Panc1 (cell line): ENCODE measurements at regions not wholly inside any gene's neighbourhood (a gene's known extent, or its start where the extent isn't known, plus 50 kb on each side); places are given as distances from the start of the nearest gene placed in this dataset.

ENCODE experiments used
- ATAC-seq: fragments of 200-7000 bp; cut with Tn5 transposase; 2 replicates; pipeline ENCODE4 v1.9.1; 2020; ENCODE audit warnings: mild to moderate bottlenecking, moderate library complexity
- BruUV-seq: library from RNA; stranded (reverse); fragments of 400-500 nt; replicated peaks from 2 replicates; lab custom pipeline; 2021; lab: Mats Ljungman, UMichigan
- CTCF ChIA-PET: fragments of 300-600 bp; sonication (Branson Sonifier 250); formaldehyde crosslinking; loops from one replicate; lab custom pipeline; 2022; ENCODE audit warnings: antibody characterized with exemption; lab: Charles Lee
- POLR2A ChIA-PET: fragments of 300-600 bp; sonication (Branson Sonifier 250); formaldehyde crosslinking; loops from one replicate; lab custom pipeline; 2022; ENCODE audit warnings: antibody characterized with exemption; lab: Charles Lee
- DNase-seq: peaks from one replicate; pipeline ENCODE4 v3.0.0-alpha.2; 2010; ENCODE audit warnings: low read depth, low spot score
- H3K27ac ChIP-seq: 2 replicates; pipeline ENCODE4 v1.5.1; 2011; ENCODE audit warnings: mild to moderate bottlenecking, low read length, inconsistent platforms
- H3K27me3 ChIP-seq: fragments of 200-500 bp; sonication (Bioruptor generic); 2 replicates; pipeline ENCODE4 v1.6.0; 2014; ENCODE audit warnings: low read length, inconsistent platforms; ENCODE audit not compliant: control insufficient read depth, insufficient read depth
- H3K36me3 ChIP-seq: fragments of 200-500 bp; sonication (Bioruptor generic); 2 replicates; pipeline ENCODE4 v1.5.1; 2014; ENCODE audit warnings: inconsistent platforms, mild to moderate bottlenecking, low read length, moderate library complexity; ENCODE audit not compliant: control insufficient read depth, insufficient read depth
- H3K4me1 ChIP-seq: 2 replicates; pipeline ENCODE4 v1.5.1; 2011; ENCODE audit warnings: inconsistent platforms, mild to moderate bottlenecking, low read length, moderate library complexity; ENCODE audit not compliant: control insufficient read depth, insufficient read depth
- H3K4me3 ChIP-seq, 2 experiments: 2 replicates each; pipeline ENCODE4 v1.5.1; 2011 to 2012; ENCODE audit warnings: low read depth in 2 of 2, low read length in 2 of 2, mild to moderate bottlenecking in 2 of 2, inconsistent platforms in 1 of 2, moderate library complexity in 1 of 2
- H3K9me3 ChIP-seq: fragments of 200-500 bp; sonication (Bioruptor generic); 2 replicates; pipeline ENCODE4 v1.5.1; 2014; ENCODE audit warnings: low read depth, mild to moderate bottlenecking, inconsistent platforms, low read length, moderate library complexity; ENCODE audit not compliant: control insufficient read depth, insufficient read depth
- CTCF ChIP-seq: fragments of 450-650 bp; IDR thresholded peaks from 2 replicates; pipeline ENCODE4 v1.5.1; 2017; ENCODE audit warnings: mild to moderate bottlenecking
- POLR2AphosphoS5 ChIP-seq: IDR thresholded peaks from 2 replicates; pipeline ENCODE4 v1.6.1; 2012; ENCODE audit warnings: mild to moderate bottlenecking, low read depth, low read length, moderate library complexity
- REST ChIP-seq, 2 experiments: IDR thresholded peaks; 2 replicates each; pipeline ENCODE4 v1.6.1; 2011 to 2012; ENCODE audit warnings: low read depth in 2 of 2, control low read depth in 1 of 2, low read length in 1 of 2, mild to moderate bottlenecking in 1 of 2, moderate library complexity in 1 of 2; ENCODE audit not compliant: insufficient read depth in 1 of 2
- SIN3A ChIP-seq: IDR thresholded peaks from 2 replicates; pipeline ENCODE4 v1.6.1; 2012; ENCODE audit warnings: low read depth, mild to moderate bottlenecking, low read length, moderate library complexity, borderline replicate concordance; ENCODE audit not compliant: insufficient read depth
- TCF7L2 ChIP-seq: IDR thresholded peaks from 2 replicates; pipeline ENCODE4 v1.6.1; 2011; ENCODE audit warnings: mild to moderate bottlenecking, low read depth, low read length, inconsistent platforms
- in situ Hi-C: cut with HindIII; loops from 2 replicates; pipeline ENCODE4 v1.10.0; 2016; ENCODE audit warnings: low sequenced_read_pairs, low pct_unique_long_range_greater_than_20kb
- intact Hi-C: fragments of 100-400 bp; cut with micrococcal nuclease; formaldehyde crosslinking; loops from one replicate; pipeline ENCODE4 v1.10.0; 2022; ENCODE audit not compliant: unreplicated experiment

- TF ChIP-seq SIN3A (no peak), POLR2AphosphoS5 (no peak), TCF7L2 (no peak), REST (IDR thresholded peaks at IDR 0.05; ENCODE audit: insufficient read depth in 1 of 2, low read depth in 2 of 2, low read length in 1 of 2) (no peak), CTCF (no peak)
- intact Hi-C loops, result loop anchor here (10.0 kb wide), 2 partner anchors 351 to 1661 kb away; partner anchors contain the start of gene NR2F2
- BruUV-seq, result no TSS peak
- no peaks in the 10 kb centered on the region for H3K27me3 ChIP-seq
- H3K4me1 ChIP-seq, result 0 out of 2 replicates have a peak, but pooled peaks cover 5% of the 10 kb centered on the region
- no peak overlapping the region for H3K27ac ChIP-seq
- DNase-seq (no peak), ATAC-seq (no peak)
- CTCF ChIA-PET, result no interaction called here
- in situ Hi-C loops, result no loop called here
- H3K36me3 ChIP-seq, result no peaks in the 10 kb centered on the region
- POLR2A ChIA-PET, result interaction anchor here (0.6 kb wide), 1 partner anchor 251 kb away, joined by 10 read pairs; no protein-coding TSS in a partner anchor
- H3K9me3 ChIP-seq, result no peaks in the 10 kb centered on the region
- no peak overlapping the region for H3K4me3 ChIP-seq
Observed at GRCh38 chr15:94673801-94674200, 442.4 kb downstream of the MCTP2 start.

DNA sequence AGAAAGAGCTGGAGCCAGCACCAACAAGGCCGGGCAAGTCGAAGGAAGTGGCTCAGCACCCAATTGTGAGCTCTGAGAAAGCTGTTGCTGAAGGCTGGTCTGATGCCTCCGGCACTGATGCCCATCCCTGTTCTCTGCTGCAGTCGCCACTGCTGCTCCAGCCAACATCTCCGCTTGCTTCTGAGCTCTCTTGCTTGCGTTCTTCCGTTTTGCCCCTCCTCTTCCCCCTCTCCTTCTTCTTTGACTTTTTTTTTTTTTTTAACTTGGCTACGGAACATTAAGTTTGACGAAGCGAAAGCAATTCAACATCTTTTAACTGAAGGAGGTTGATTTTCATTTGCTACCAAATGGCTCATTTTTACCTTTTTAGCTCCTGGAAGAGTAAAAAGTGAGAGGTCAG is 442.9 kb downstream of the MCTP2 start:
- Histone ChIP-seq H3K36me3 (no peaks in the 10 kb centered on the region), H3K9me3 (no peaks in the 10 kb centered on the region), H3K4me1 (0 out of 2 replicates have a peak, but pooled peaks cover 5% of the 10 kb centered on the region), H3K27me3 (no peaks in the 10 kb centered on the region), H3K27ac (no peak overlapping the region), H3K4me3 (no peak overlapping the region)
- DNase-seq (no peak), ATAC-seq (no peak)
- in situ Hi-C loops (no loop called here), intact Hi-C loops (loop anchor here (10.0 kb wide), 2 partner anchors 351 to 1661 kb away; partner anchors contain the start of gene NR2F2)
- POLR2A ChIA-PET, result no interaction called here
- CTCF ChIA-PET, result interaction anchor here (0.7 kb wide), 1 partner anchor 1075 kb away, joined by 7 read pairs; no protein-coding TSS in a partner anchor
- BruUV-seq, result no TSS peak
- TF ChIP-seq CTCF (no peak), REST (IDR thresholded peaks at IDR 0.05; ENCODE audit: insufficient read depth in 1 of 2, low read depth in 2 of 2, low read length in 1 of 2) (no peak), POLR2AphosphoS5 (no peak), SIN3A (no peak), TCF7L2 (no peak)
